ENCODE measurements at regions not wholly inside any gene's neighbourhood (a gene's known extent, or its start where the extent isn't known, plus 50 kb on each side); places are given as distances from the start of the nearest gene placed in this dataset.
A peak's percentile ranks its signal among the peaks of the same experiment; 100 is the strongest.
"Not testable (repeated sequence)": the region's sequence is repeated elsewhere in the genome, so short reads cannot be mapped to it uniquely, and the experiment has no call there.

- DNase-seq: no peak
These were observed 430.3 kb upstream of the SULF2 start for GRCh38 chr20:48215536-48215935.

- no peak for DNase-seq
These were observed 429.3 kb upstream of the SULF2 start for GRCh38 chr20:48214601-48215000.

- not testable (repeated sequence) for DNase-seq
These were observed 428.4 kb upstream of the SULF2 start for GRCh38 chr20:48213635-48214034.

GRCh38 chr20:48212806-48213509 lies 427.7 kb upstream of the SULF2 start:
- DNase-seq: no peak

GRCh38 chr20:48211847-48212246 lies 426.6 kb upstream of the SULF2 start:
- no peak for DNase-seq

GRCh38 chr20:48211238-48211637 lies 426.0 kb upstream of the SULF2 start:
- DNase-seq: no peak

GRCh38 chr20:48210111-48211027 lies 425.1 kb upstream of the SULF2 start:
- no peak for DNase-seq

- no peak for DNase-seq
These were observed 423.8 kb upstream of the SULF2 start for GRCh38 chr20:48209102-48209501.

DNA sequence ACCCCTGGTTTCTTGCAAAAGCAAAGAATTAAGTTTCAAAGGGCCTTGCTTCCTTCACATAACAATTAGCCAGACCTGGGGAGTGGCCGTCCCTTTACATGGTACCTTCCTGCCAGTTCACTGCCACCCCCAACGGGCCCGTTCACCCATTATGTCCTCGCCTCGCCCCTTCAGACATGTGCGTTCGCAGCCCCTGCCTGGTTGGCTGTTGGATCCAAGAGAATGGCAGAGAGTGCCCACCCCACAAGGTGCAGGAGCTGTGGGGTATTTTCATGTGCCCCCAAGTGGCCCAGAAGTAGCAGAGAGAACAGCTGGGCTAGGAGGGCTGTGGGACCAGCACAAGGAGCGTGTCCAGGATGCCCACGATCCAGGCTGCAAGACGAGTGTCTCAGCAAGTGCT lies 422.9 kb upstream of the SULF2 start:
- no peak for DNase-seq

DNA sequence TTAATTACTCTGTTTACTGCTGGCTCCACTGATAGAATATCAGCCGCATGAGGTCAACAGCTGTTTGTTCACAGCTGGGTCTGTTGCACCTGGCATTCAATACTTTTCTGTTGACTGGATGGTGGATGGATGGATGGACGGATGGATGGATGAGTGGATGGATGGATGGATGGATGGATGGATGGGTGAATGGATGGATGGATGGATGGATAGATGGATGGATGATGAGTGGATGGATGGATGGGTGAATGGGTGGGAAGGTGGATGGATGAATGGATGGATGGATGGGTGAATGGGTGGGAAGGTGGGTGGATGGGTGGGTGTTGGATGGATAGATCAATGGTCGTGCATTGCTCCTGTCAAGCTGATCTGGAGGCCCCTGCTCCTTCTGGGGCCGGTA lies 422.2 kb upstream of the SULF2 start:
- no peak for DNase-seq

DNA sequence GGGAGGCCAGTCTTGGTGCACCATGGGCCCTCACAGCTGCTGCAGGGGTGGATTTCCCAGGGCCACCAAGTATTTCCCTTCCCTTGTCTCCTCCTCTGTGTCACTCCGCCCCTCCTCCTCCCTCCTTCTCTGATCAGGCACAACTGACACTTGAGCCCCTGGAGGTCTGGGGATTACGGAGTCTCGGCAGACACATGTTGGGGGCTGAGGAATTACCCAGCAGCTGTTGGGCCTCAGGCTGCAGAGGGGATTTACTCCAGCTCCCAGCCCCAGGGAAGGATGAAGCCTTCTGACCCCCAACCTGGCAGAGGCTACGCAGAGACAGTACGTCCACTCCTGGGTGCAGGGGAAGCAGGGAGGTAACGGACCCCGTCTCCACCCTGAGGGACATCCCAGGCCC lies 420.5 kb upstream of the SULF2 start:
- DNase-seq: peak; percentile 41

GRCh38 chr20:48205281-48205782 lies 420.1 kb upstream of the SULF2 start:
- no peak for DNase-seq

DNA sequence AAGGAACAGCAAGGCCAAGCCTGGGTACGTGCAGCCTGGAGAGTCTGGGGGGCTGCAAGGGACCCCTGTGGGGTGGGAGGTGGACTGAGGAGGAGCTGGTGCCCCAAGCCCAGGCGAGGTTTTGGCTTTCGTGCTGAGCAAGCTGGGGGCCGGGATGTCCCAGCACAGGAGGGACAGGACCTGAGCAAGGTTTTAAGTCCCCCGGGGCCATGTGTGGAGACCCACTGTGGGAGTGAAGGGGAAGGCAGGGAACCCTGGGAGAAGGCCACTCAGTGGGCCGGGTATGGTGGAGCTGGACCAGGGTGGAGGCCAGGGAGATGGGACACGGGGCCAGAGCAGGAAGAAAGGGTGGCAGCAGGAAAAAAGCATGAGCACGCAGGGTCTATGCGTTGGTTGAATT lies 419.2 kb upstream of the SULF2 start:
- no peak for DNase-seq

DNA sequence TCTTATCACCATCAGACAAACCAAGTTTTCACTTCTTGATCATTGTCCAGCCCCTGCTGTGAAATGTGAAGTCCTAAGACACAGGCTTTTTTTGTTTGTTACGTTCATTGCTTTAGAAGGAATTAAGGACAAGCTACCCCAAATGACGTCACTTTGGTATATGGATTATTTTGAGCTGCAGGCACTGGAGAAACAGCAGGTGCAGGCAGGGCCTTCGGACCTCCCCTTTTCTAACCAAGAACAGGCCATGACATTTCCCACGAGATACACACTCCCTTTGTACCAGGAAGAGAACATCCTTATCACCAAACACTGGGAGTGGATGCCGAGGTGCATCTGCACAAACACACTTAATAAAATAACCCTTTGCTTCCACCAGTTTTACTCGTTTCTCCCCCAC lies 418.0 kb upstream of the SULF2 start:
- no peak for DNase-seq

GRCh38 chr20:48202334-48203113 lies 417.2 kb upstream of the SULF2 start:
- no peak for DNase-seq

DNA sequence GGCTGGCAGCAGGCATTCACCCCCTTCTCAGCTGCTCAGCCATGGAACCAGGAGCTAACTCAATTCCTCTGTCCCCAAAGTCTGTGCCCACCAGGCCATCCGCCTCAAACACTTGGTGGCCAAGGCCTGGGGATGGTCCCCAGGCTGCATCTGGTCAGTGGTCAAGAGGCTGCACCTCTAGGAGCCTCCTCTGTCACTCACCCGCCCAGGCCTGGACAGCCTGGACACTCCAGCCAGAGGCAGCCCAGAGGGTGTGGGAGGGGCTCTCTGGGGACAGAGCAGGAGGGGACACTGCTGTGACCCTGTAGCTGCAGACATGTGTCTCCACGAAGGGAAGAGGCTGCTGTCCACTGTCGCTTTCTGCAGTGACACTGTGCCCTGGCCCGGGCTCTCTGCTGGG lies 416.6 kb upstream of the SULF2 start:
- DNase-seq: no peak

GRCh38 chr20:48201188-48201587 lies 415.9 kb upstream of the SULF2 start:
- DNase-seq: no peak

GRCh38 chr20:48198929-48199451 lies 413.7 kb upstream of the SULF2 start:
- peak; percentile 55 for DNase-seq

DNA sequence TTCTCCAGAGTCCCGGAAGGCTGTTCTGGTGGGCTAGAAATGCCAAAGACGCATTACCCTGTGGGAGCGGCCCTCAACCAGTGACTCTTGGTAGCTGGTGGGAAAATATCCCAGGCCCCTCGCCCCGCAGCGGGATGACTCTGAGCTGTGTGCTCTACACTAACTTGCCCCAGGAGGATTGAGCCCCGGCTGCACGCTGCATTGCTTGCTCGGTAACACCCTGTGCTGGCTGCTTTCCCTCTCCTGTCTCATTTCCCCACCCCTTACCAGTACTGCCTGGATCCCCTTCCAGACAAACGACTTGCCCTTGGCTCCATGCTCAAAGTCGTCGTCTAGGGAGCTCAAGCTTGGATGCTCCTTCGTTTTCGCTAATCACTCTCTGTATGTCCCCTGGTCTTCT lies 411.8 kb upstream of the SULF2 start:
- peak; percentile 64 for DNase-seq

- DNase-seq: no peak
These were observed 411.2 kb upstream of the SULF2 start for GRCh38 chr20:48196486-48196885.

- DNase-seq: no peak
These were observed 410.7 kb upstream of the SULF2 start for GRCh38 chr20:48196001-48196400.

DNA sequence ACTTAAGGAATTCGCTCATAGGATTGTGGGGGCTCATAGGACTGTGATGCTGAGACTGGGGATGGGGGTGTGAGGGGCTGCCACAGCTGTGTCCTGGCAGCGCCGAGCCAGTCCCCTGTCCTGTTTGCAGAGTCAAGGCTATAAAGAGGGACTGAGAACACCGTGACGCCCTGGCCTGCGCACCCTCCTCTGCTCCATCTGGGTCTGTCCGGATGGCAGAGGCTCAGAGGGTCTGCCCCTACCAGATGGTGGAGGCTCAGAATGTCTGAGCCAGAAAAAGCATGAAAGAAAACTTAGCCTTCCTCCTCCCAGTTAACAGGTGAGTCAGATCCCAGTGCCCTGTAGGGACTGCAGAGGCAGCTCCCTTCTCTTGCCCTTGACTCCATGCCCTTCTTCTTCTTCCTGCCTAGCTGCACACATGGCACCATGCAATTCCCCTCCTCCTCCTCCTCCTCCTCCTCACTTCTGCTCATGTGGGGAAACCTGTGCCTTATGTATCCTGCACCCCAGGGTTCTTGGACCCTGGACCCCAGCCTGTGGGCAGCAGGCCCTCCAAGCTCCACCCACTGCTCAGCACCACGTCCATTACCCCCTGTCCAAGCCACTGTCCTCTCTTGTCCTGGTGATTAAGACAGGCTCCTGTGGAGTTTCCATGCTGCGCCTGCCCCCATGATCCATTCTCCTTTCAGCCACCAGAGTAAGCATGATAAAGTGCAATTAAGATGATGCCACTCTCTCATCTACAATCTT lies 410.0 kb upstream of the SULF2 start:
- DNase-seq: no peak

Data from femur (tissue), 1 donor.